ENCODE measurements at regions not wholly inside any gene's neighbourhood (a gene's known extent, or its start where the extent isn't known, plus 50 kb on each side); places are given as distances from the start of the nearest gene placed in this dataset.

DNA sequence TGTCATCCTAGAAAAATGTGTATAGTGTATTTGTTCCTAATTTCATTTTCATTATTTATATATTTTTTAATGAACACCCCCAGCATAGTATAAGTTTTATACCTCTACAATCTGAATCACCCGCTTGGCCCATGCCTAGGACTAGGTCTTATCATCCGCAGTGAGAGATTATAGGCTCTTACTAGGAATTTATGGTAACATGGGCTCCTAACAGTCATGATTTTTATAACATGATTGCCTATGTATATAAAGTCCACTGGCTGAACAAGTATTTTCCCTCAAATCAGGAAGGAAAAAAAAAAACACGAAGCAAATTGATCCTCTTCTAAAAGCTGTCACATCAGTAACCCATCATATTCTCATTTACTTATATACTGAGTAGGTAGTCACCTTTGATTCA is 666.1 kb upstream of the NRXN1 start:
- DNase-seq, result no peak

DNA sequence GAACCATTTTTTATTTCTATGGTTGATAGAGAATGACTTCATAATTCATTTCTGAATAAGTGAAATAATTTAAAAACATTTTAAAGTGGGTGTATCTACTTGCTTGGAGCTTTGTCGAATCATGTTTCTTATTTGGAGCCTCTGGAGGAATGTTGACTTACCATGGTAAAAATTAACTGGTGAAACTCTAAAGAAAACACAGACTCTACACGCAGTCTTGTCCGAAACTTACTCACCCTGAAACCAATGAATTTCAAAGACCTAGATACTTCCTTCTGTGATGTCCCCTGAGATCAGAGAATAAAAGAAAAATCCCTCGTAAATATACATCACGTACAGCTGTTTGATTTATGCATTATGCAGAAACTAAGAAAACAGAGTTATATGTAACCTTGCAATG is 665.2 kb upstream of the NRXN1 start:
- no peak for DNase-seq

DNA sequence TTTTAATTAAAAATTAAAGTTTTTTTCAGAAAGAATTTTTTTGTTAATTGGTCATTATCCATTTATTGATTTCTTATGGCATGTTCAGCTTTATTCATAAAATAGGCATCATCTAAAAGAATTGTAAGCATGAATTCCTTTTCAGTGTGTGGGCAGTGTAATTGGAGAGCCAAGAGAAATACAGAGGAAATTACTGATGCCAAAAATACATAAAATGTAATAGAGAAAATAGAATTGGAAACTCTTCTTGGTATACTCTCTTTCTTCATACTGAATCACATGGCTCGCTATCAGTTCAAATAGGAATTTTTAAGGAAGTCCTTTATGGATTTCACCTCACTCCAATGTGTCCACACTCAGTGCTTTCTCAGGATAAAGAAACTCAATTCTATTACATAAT is 663.6 kb upstream of the NRXN1 start:
- no peak for DNase-seq

DNA sequence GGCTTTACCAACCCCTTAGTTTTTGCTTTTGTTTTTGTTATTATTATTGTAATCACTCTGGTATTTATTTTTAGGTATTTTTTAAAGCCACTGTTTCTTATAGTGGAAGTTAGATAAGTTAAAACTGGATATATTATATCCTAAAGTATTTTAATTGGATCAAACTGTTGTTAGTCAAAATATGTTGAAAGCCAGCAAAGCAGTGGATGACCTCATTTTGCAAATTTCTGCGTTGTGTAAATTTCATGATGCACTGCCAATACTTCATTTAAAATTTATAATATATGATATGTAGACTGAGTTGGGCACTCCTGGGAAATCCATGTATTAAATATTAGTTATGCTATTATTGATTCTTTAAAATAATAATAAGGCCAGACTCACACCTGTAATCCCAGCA is 661.7 kb upstream of the NRXN1 start:
- DNase-seq, result no peak

DNA sequence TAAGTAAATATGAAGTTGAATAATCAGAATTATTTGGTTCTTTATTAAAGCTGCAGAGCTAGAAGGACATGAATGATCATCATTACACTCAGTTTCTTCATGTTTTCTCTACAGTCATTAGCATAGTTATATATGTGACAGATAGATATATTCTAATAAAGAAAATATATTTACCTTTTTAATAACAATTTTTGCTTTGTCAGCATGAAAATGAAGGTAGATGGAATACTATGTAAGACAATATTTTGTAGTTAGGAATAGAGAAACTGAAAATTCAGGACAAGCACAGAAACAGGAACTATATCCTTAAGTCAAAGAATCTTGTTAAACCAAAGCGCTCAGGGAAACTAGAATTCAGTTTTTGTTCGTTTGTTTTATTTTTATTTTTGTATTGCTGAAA is 649.9 kb upstream of the NRXN1 start:
- DNase-seq, result no peak

DNA sequence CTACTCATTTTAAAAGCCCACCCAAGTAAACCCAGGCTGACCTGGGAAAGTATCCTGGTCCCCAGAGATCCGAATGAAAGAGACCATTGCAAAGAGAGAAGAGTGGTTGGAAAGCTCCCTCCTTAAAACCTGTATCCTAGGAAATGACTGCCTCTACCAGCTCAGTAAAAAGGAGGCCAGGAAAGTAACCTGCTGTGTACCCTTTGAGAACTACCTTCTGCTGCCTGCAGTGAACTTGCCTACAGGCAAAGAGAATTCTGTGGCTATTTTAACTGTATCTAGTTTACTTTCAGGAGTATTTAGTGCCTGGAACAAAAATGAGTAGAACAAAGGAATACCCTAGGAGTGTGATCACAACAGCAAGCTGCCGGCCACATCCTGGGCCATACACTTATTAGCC is 641.7 kb upstream of the NRXN1 start:
- no peak for DNase-seq

DNA sequence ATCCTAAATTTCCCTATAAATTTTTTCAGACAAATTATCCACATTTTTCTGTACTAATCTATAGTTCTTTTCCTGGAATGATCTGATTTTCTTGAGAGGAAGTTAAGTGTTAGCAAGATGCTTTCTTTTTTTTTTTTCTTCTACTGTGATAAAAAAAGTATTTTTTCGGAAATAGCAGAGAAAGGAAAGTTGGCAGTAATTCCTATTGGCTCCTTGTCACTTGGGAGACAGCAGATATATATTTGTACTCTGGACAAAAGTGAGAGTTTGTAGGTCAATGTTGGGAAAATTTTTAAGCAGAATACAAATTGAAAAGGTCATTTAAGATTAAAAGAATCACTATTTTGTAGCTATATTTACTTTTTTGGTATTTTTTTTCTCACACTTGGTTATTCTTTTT is 635.7 kb upstream of the NRXN1 start:
- no peak for DNase-seq

DNA sequence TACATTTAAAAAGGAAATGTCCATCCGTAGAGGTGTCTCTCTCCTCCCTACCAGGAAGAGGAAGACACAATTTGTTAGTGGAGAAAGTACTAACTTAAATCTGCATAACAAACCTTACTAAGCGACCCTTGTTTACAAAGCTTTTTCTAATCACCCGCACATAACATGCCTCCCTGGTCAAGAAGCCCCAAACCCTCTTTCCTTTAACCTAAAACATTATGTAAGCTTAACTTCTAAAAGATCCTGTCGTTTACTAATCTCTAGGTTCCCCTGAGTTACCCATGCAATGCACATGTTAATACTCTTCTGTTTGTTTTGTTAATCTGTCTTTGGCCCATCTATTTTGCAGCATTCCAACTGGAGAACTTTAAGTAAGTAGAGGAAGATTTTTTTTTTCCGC is 630.3 kb upstream of the NRXN1 start:
- DNase-seq, result no peak

DNA sequence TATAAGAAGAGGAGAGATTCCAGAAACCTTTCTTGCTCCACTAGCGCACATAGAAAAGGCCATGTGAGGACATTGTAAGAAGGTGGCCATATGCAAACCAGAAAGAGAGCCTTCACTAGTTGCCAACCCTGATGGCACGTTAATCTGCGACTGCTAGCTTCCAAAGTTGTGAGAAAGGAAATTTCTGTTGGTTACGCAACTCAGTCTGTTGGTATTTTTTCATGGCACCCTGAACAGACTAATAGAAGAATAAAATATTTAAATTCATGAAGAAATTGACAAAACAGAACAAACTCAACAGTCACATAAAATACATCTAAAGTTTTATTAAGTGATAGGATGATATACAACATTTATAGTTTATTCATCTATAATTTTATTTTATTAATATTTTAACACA is 625.9 kb upstream of the NRXN1 start:
- DNase-seq, result no peak

DNA sequence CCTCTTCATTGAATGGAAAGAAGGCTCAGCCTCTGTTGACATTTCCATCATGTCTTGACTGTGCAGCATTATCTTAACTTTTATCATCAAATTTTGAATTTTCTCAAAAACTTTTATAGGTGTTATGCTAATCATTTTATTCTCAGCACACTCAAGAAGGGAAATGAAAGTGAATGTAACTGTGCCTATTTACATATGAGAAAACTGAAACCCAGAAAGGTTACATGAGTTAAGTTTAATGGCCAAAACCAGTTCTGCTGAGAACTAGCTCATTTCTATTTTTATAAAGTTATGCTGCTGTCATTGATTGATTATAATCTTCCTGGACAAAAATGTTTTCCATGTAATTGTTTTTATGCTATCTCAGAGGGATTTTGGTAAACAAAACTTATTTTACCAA is 618.8 kb upstream of the NRXN1 start:
- no peak for DNase-seq

DNA sequence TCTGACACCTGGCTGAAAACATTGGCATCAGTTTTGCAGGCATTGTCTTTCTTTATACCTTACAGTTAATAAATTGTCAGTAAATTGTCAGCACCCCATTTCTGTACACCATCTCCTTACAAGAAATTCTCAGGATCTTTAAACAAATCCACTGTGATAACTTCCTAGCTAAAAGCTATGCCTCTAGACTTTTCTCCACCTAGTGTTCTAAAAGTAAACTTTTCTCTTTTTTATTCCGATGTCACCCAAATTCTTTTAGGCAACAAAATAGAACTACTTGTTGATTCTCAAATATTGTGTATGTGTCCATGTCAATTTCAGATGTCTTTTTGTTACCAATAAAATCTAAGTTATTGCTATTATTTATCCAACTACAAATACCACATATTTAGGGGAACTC is 617.4 kb upstream of the NRXN1 start:
- DNase-seq, result no peak

DNA sequence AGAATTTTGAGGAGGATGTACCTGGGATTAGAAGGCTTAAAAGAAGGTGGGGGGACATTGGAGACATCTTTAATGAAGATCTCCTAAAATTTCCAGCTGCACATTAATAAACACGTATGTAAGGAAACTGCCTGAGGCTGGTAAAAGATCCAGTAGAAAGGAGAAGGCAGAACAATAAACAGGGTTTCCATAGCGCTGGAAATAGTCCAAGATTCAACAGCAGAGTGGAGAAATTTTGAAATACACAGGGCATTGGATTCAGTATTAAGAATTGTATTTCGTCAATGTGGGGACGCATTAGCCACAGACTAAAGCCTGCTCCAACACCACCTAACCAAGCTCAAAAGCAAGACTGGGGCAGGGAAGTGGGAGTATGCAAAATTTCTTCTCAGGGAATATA is 606.9 kb upstream of the NRXN1 start:
- no peak for DNase-seq

DNA sequence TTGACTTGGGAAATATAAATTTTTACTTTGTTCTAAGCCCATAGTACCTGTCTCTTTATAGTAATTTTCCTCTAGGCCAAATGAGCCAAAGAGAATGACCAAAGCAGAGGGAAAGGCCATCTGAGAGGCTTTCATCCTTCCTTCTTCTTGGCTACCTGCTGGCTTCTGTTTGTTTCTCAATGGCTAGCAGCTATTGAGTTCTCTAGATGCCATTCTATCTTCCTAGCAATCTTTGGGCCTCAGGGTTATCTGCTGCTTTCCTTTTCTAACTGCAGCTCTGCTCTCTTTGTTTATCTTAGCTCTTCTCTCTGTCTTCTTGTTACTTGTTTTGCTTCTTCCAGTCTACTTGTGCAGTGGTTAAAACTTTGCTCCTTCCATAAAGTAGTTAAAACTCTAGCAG is 601.1 kb upstream of the NRXN1 start:
- no peak for DNase-seq

DNA sequence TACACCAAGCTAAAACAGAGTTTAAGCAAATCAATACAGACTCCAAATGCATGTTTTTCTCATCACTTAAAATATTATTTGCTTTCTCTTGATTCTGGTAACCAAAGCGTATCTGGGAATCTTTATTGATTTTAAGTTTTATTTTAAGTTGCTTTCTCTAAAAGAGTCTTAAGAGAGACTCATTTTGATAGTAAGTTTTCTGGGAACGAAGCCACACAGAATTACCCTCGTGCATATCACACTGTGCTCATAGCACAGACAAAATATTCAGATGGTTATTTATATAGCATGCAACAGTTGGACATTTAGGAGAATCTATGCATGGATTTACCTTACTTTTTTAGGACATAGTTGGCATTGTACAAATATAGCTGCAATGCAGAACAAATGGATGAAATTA is 597.5 kb upstream of the NRXN1 start:
- DNase-seq, result no peak

DNA sequence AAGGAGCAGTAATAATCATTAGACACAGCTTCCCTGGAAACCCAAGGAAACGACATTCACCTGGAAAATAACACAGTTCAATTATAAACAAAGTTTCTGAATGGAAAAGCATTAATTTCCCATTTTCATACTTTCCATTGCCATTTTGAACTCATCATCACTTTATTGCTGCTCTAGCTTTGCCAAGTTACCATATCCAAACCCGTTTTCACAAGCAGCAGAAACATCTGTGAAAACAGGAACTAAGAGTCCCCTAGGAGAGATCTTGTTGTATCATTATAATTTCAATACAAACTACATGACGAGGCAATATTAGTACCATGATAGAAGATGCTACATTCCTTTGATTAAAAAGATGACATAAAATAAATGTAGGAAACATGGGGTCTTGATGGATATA is 597.0 kb upstream of the NRXN1 start:
- DNase-seq, result no peak

DNA sequence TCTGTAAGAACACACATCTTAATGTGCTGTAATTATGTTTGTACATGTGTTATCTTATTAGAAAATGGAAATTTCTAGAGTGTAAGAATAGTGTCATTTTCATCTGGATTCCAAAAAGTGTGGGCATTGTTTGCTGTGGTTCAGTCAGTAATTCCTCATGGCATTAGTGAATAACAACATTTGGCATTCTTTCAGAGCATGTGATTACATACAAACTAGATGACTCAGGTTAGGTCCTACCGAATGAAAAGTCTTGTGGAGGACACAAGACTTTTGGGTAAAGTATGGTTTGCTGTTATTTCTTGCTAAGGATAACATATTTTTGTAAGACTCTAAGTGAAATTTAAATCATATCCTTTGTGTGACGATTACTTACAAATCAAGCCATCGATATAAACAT is 593.1 kb upstream of the NRXN1 start:
- no peak for DNase-seq

DNA sequence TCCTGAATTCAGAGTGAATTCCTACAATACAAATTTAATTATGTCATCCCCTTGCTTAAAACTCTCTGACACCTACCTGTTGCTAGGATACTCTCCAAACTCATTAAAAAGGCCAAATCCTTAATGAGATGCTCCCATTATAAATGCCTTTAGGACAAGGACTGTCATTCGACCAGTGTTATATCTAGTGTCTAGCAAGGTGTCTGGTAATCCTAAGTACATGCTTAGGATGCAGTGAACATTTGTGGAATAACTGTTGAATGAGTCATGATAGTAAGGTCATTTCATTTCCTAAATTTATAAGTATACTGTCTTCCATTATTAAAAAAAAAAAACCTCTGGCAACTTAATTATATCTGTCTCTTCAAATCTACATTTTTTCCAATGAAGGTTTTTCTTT is 588.9 kb upstream of the NRXN1 start:
- DNase-seq, result no peak

DNA sequence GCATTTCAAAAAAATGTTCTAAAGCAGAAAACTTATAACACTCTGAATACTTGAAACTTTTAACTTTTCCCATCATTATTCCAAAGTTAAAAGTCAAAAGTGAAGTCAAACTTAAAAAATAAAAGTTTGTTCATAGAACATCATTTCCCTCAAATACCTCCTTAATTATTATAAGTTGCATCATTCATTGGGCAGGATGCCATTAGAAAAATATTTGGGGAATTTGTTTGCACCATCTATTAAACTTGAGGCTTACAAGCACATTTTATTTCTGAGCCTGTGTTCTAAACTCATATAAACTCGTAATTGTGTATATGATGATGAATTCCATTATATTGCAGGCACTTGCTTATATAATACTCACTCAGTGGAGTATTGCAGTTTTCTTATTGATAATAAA is 588.0 kb upstream of the NRXN1 start:
- no peak for DNase-seq

DNA sequence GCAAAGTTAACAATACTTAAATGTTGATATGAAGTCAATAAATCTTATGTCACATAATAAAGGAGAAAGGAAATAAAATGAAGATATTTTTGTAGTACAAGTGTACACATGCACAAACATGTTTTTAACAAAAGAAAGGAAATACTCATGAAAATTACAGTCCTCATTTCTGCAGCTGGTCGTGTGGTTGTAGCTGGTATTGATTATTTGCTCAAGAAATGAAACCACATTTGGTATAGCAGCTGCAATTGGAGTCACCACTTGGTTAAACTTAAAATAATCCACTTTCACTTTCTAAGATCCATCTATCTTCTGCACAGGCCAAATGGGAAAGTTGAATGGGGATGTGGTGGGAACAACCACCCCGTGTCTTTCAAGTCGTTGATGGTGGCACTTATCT is 580.5 kb upstream of the NRXN1 start:
- DNase-seq, result no peak

DNA sequence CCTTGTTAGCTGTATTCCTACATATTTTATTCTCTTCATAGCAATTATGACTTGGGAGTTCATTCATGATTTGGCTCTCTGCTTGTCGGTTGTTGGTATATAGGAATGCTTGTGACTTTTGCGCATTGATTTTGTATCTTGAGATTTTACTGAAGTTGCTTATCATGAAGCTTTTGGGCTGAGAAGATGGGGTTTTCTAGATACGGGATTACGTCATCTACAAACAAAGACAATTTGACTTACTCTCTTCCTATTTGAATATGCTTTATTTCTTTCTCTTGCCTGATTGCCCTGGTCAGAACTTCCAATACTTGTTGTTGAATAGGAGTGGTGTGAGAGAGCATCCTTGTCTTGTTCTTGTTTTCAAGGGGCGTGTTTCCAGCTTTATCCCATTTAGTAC is 569.8 kb upstream of the NRXN1 start:
- DNase-seq, result no peak

DNA sequence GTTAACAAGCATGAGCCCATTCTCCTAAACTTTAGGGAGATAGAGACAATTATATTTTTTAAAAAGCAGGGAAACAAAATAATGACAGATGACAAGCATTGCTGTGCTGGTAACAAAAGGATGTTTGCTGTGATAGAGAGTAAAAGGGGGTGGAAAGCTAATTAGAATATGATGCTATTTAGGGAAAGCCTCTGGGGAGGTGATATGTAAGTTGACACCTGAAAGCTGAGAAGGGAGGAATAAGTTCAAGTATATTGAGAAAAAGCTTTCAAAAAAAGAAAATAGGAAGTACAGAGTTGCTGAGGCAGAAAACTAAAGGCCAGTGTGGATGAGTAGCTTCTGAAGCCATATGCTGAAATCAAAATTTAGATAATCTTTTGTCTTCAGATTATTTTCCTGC is 565.2 kb upstream of the NRXN1 start:
- DNase-seq, result no peak

DNA sequence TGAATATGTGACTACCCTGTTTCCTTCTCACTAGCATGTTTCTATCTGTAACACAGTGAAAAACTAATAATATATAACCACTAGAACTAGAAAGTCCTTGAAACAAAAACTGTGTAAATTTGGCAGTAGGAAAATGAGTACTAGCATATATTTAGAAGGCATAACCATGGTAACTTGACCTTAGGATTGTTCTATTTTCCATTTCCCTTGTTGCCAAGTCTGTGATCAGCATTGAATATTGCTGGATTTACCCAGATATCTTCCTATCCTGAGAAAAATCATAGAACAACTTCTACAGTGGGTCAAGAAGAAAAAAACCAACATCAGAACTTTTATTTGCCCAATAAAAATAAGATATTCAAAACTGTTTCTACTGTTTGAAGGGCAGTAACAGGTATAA is 563.9 kb upstream of the NRXN1 start:
- no peak for DNase-seq

DNA sequence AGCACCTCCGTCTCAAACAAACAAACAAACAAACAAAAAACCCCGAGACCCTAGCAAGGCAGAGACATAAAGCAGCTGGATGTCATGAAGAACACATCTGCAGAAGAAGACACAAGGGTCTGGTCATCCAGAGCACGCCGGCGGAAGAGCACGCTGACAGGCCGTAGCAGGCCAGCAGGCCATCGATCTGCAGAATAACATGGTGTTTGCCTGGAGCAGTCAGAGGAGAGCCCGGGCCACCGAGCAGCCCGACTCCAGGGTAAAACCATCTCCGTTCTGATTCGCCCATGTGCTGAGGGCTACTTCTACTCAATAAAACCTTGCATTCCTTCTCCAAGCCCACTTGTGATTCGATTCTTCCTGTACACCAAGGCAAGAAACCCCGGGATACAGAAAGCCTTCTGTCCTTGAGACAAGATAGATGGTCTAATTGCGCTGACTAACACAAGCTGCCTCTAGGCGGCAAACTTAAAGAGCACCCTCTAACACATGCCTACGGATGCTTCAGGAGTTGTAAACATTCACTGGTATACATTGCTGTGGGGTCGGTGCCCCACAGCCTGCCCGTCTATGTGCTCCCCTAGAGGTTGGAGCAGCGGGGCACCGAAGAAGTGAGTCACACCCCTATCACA is 549.8 kb upstream of the NRXN1 start:
- DNase-seq, result peak; percentile 7

DNA sequence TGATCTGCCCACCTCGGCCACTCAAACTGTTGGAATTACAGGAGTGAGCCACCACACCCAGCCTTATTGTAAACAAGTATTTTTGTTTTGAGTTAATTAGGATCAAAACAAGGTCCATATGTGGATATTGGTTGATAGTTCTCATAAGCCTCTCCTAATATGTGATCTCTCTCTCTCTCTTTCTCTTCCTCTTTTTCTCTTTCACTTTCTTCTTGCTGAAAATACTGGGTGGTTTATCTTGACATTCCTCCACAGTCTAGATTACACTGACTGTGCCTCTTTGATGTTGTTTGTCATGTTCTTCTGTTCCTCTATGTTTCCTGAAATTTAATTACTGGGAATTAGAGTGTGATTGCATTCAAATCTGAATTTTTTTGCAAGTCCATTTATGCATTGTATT is 547.5 kb upstream of the NRXN1 start:
- DNase-seq, result no peak

DNA sequence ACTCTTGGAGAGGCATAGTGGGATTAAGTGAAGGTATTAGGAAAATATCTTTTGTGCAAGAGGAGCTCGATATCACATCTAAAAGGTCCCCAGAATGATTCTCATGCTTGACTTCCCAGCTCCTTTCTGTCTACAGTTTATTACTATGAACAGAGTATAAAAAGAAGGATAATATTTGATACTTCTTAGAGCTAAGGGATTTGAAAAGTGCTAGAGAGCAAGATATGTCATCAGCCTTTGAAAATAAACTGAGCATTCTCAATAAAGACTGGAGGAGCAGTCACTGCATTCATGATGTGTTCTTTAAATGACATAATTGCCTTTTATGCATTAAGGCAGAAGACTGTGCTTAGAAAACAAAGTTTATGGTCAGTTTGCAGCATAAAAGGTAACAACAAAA is 543.2 kb upstream of the NRXN1 start:
- no peak for DNase-seq

DNA sequence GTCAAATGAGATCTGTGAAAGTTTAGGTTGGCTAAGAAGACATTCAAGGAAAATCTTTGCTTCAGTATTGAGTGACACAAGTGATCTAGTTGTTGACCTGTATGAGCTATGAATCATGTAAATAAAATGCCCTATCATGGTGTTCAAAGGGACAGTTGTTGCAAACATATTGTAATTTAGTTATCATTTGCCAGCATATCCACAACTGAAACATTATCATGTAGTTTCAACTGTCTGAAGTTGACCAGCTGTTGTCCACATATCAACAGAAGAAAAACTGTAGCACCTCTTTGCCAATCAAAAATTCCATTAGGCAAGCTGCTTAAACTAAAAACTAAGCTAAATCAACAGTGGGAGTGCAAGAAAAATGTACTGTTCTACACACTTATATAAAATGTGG is 527.1 kb upstream of the NRXN1 start:
- DNase-seq, result no peak

All from NCI-H82 (cell line).